NCI-H748 (cell line): ENCODE measurements at regions not wholly inside any gene's neighbourhood (a gene's known extent, or its start where the extent isn't known, plus 50 kb on each side); places are given as distances from the start of the nearest gene placed in this dataset.
A peak's percentile ranks its signal among the peaks of the same experiment; 100 is the strongest.
"Not testable (repeated sequence)": the region's sequence is repeated elsewhere in the genome, so short reads cannot be mapped to it uniquely, and the experiment has no call there.

Experiments
- DNase-seq: peaks from one replicate; lab custom pipeline; 2025; ENCODE audit not compliant: unreplicated experiment; lab: John Stamatoyannopoulos, UW

- DNase-seq: not testable (repeated sequence)
Observed at GRCh38 chrX:92081250-92081649, 302.1 kb downstream of the PCDH11X start.

- not testable (repeated sequence) for DNase-seq
Observed at GRCh38 chrX:92090756-92091155, 311.6 kb downstream of the PCDH11X start.

- DNase-seq: not testable (repeated sequence)
Observed at GRCh38 chrX:92098136-92098535, 319.0 kb downstream of the PCDH11X start.

- not testable (repeated sequence) for DNase-seq
Observed at GRCh38 chrX:92100095-92100494, 320.9 kb downstream of the PCDH11X start.

GRCh38 chrX:92105693-92106092 lies 326.5 kb downstream of the PCDH11X start:
- not testable (repeated sequence) for DNase-seq

GRCh38 chrX:92106671-92107070 lies 327.5 kb downstream of the PCDH11X start:
- not testable (repeated sequence) for DNase-seq

GRCh38 chrX:92110410-92110911 lies 331.3 kb downstream of the PCDH11X start:
- not testable (repeated sequence) for DNase-seq

GRCh38 chrX:92117701-92118100 lies 338.5 kb downstream of the PCDH11X start:
- DNase-seq: not testable (repeated sequence)

- not testable (repeated sequence) for DNase-seq
Observed at GRCh38 chrX:92163035-92163434, 383.9 kb downstream of the PCDH11X start.

- DNase-seq: no peak
Observed at GRCh38 chrX:92209936-92210335, 430.8 kb downstream of the PCDH11X start.

GRCh38 chrX:92213786-92214185 lies 434.6 kb downstream of the PCDH11X start:
- DNase-seq: no peak

GRCh38 chrX:92215011-92215410 lies 435.8 kb downstream of the PCDH11X start:
- DNase-seq: not testable (repeated sequence)

- no peak for DNase-seq
Observed at GRCh38 chrX:92224406-92224805, 445.2 kb downstream of the PCDH11X start.

- no peak for DNase-seq
Observed at GRCh38 chrX:92230628-92231027, 451.5 kb downstream of the PCDH11X start.

GRCh38 chrX:92231391-92231790 lies 452.2 kb downstream of the PCDH11X start:
- DNase-seq: no peak

GRCh38 chrX:92232182-92232581 lies 453.0 kb downstream of the PCDH11X start:
- DNase-seq: peak; percentile 0

- DNase-seq: no peak
Observed at GRCh38 chrX:92241249-92241648, 462.1 kb downstream of the PCDH11X start.

GRCh38 chrX:92247076-92247475 lies 467.9 kb downstream of the PCDH11X start:
- DNase-seq: no peak

GRCh38 chrX:92249125-92249524 lies 469.9 kb downstream of the PCDH11X start:
- no peak for DNase-seq

- no peak for DNase-seq
Observed at GRCh38 chrX:92260102-92260501, 480.9 kb downstream of the PCDH11X start.

- DNase-seq: no peak
Observed at GRCh38 chrX:92270936-92271855, 492.0 kb downstream of the PCDH11X start.

GRCh38 chrX:92278556-92278955 lies 499.4 kb downstream of the PCDH11X start:
- DNase-seq: not testable (repeated sequence)
